OCI-LY7 (cell line): ENCODE measurements at regions not wholly inside any gene's neighbourhood (a gene's known extent, or its start where the extent isn't known, plus 50 kb on each side); places are given as distances from the start of the nearest gene placed in this dataset.

Source experiments
- BruUV-seq: library from RNA; stranded (reverse); fragments of 400-500 nt; replicated peaks from 2 replicates; lab custom pipeline; 2021; lab: Mats Ljungman, UMichigan
- CTCF ChIA-PET: fragments of 300-600 bp; sonication (Branson Sonifier 250); formaldehyde crosslinking; loops from one replicate; lab custom pipeline; 2022; ENCODE audit warnings: antibody characterized with exemption; ENCODE audit not compliant: unreplicated experiment; lab: Charles Lee
- POLR2A ChIA-PET: fragments of 300-600 bp; sonication (Branson Sonifier 250); formaldehyde crosslinking; loops from one replicate; lab custom pipeline; 2022; ENCODE audit warnings: antibody characterized with exemption; lab: Charles Lee
- DNase-seq: peaks from one replicate; pipeline ENCODE4 v3.0.0-alpha.2; 2015; ENCODE audit warnings: low spot score
- H2AFZ ChIP-seq: fragments of 200-600 bp; sonication (generic), shearing (Covaris generic); 2 replicates; pipeline ENCODE4 v1.6.1; 2014; ENCODE audit warnings: mild to moderate bottlenecking, antibody characterized with exemption, low read length, moderate library complexity
- H3K27ac ChIP-seq: fragments of 200-600 bp; sonication (generic); 2 replicates; pipeline ENCODE4 v1.5.1; 2014; ENCODE audit warnings: mixed run types, low read depth, mild to moderate bottlenecking, moderate library complexity, low read length, inconsistent platforms; ENCODE audit not compliant: poor library complexity, severe bottlenecking
- H3K36me3 ChIP-seq: fragments of 200-600 bp; sonication (generic); 2 replicates; pipeline ENCODE4 v1.6.1; 2014; ENCODE audit warnings: mild to moderate bottlenecking, antibody characterized with exemption, low read length, moderate library complexity, mixed read lengths; ENCODE audit not compliant: insufficient read depth
- H3K4me1 ChIP-seq: fragments of 200-600 bp; sonication (generic); 2 replicates; pipeline ENCODE4 v1.5.1; 2014; ENCODE audit warnings: mild to moderate bottlenecking, low read length; ENCODE audit not compliant: insufficient read depth, poor library complexity, severe bottlenecking
- H3K4me2 ChIP-seq: fragments of 200-600 bp; sonication (generic); 2 replicates; pipeline ENCODE4 v1.6.1; 2014; ENCODE audit warnings: mild to moderate bottlenecking, low read length
- H3K4me3 ChIP-seq: fragments of 200-600 bp; sonication (generic); 2 replicates; pipeline ENCODE4 v1.5.1; 2014; ENCODE audit warnings: mild to moderate bottlenecking, low read depth, low read length; ENCODE audit not compliant: poor library complexity, severe bottlenecking
- H3K79me2 ChIP-seq: fragments of 200-600 bp; sonication (generic); 2 replicates; pipeline ENCODE4 v1.6.1; 2016; ENCODE audit warnings: low read depth, mild to moderate bottlenecking, low read length, moderate library complexity, mixed read lengths; ENCODE audit not compliant: insufficient read depth
- H3K9me2 ChIP-seq: fragments of 200-600 bp; sonication (generic); 2 replicates; pipeline ENCODE4 v1.6.1; 2016; ENCODE audit warnings: mild to moderate bottlenecking, low read length, mixed read lengths; ENCODE audit not compliant: insufficient read depth
- H3K9me3 ChIP-seq: fragments of 200-600 bp; sonication (generic); 2 replicates; pipeline ENCODE4 v1.6.1; 2014; ENCODE audit warnings: mild to moderate bottlenecking, mixed run types, low read length, mixed read lengths
- H4K20me1 ChIP-seq: fragments of 200-600 bp; sonication (generic); 2 replicates; pipeline ENCODE4 v1.6.1; 2014; ENCODE audit warnings: mild to moderate bottlenecking, antibody characterized with exemption, low read length, moderate library complexity, mixed read lengths; ENCODE audit not compliant: insufficient read depth
- CTCF ChIP-seq: fragments of 200-600 bp; sonication (generic); conservative IDR thresholded peaks from 2 replicates; pipeline ENCODE4 v1.5.1; 2014; ENCODE audit warnings: mild to moderate bottlenecking, antibody characterized with exemption, low read length, moderate library complexity, mixed read lengths
- EZH2phosphoT487 ChIP-seq: fragments of 200-600 bp; sonication (generic); IDR thresholded peaks from 2 replicates; pipeline ENCODE4 v1.6.1; 2018; ENCODE audit warnings: low read depth, borderline replicate concordance, mild to moderate bottlenecking, mixed run types, antibody characterized with exemption, low read length, moderate library complexity, mixed read lengths
- intact Hi-C: fragments of 100-400 bp; cut with micrococcal nuclease; formaldehyde crosslinking; loops from one replicate; pipeline ENCODE4 v1.10.0; 2022; ENCODE audit not compliant: unreplicated experiment

DNA sequence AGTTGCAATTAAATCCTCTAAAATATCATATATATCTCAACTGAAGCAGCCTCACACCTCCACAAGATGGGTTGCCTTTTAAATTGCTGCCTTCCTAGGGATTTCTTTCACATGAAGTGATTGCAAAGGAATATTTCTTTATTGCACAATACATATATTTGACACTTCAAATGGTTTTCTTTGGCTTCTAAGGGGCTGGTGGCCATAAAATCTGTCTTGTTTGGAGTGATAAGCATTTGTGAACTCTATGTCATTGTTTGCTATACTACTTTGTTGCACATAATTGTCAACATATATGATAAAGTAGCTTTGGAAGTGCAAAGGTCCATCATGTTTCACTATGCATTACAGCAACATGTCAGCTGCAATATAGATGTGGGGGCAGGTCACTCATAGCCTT, 2380.9 kb downstream of the PCDH9 start:
- Histone ChIP-seq H4K20me1 (no peaks in the 10 kb centered on the region), H3K27ac (no peak overlapping the region), H3K4me3 (no peak overlapping the region), H3K4me1 (no peaks in the 10 kb centered on the region), H3K9me2 (no peaks in the 10 kb centered on the region), H3K4me2 (no peak overlapping the region), H2AFZ (no peak overlapping the region), H3K9me3 (no peaks in the 10 kb centered on the region), H3K36me3 (no peaks in the 10 kb centered on the region), H3K79me2 (no peaks in the 10 kb centered on the region)
- no peak for TF ChIP-seq EZH2phosphoT487
- TF ChIP-seq CTCF = no peak
- CTCF ChIA-PET = no interaction called here
- POLR2A ChIA-PET = no interaction called here
- DNase-seq = no peak
- intact Hi-C loops = no loop called here
- no TSS peak for BruUV-seq

DNA sequence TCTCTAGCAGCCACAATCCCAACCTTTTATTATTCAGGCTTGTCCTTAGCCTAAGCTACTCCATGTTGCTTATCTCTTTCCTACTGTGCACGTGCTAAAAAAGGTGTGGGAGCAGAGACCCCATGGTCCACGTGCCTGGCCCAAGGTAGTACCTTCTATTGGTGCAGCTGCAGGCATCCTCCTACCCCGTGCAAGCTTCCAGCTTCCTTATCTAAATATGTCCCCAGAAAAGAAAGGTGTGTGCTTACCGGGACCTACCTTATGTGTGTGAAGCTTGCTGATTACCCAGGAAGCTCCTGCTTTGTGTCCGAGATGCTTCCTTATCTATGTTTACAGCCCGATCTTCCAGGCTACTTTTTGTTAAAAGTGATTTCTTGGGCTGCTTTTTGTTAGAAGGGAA, 2382.4 kb downstream of the PCDH9 start:
- Histone ChIP-seq H3K4me1 (no peaks in the 10 kb centered on the region), H3K9me3 (no peaks in the 10 kb centered on the region), H3K79me2 (no peaks in the 10 kb centered on the region), H3K4me2 (no peak overlapping the region), H3K4me3 (no peak overlapping the region), H2AFZ (no peak overlapping the region), H3K27ac (no peak overlapping the region), H4K20me1 (no peaks in the 10 kb centered on the region), H3K36me3 (no peaks in the 10 kb centered on the region), H3K9me2 (no peaks in the 10 kb centered on the region)
- intact Hi-C loops = no loop called here
- no TSS peak for BruUV-seq
- DNase-seq = no peak
- ChIA-PET CTCF (no interaction called here), POLR2A (no interaction called here)
- TF ChIP-seq EZH2phosphoT487 (no peak), CTCF (no peak)

DNA sequence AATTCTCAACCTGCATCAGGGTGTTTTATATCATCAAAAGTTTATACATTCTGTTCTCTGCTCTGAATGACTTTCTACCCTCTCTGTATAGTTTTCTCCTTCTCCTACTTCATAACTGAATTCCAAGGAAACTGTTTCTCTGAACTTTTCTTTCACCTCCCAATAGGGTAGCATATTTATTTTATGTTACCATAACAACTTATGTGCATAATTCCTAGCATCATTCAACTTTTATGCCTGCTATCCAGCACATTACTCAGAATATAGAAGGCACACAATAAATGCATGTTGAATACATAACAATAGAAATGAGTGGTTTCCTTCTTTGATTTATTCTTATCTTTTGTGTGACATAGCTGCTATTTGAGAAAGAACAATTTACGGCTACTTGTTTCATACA, 2385.0 kb downstream of the PCDH9 start:
- DNase-seq = no peak
- POLR2A ChIA-PET = interaction anchor here (0.5 to 0.6 kb wide), 2 partner anchors 528 to 680 kb away, joined by 3 read pairs; no protein-coding TSS in a partner anchor
- Histone ChIP-seq H3K4me2 (no peak overlapping the region), H3K27ac (no peak overlapping the region), H3K36me3 (no peaks in the 10 kb centered on the region), H3K9me3 (no peaks in the 10 kb centered on the region), H3K4me3 (no peak overlapping the region), H3K4me1 (no peaks in the 10 kb centered on the region), H3K9me2 (no peaks in the 10 kb centered on the region), H3K79me2 (no peaks in the 10 kb centered on the region), H2AFZ (no peak overlapping the region), H4K20me1 (no peaks in the 10 kb centered on the region)
- intact Hi-C loops = no loop called here
- no TSS peak for BruUV-seq
- CTCF ChIA-PET = no interaction called here
- TF ChIP-seq EZH2phosphoT487 (no peak), CTCF (no peak)
